A673 (cell line): ENCODE measurements at regions not wholly inside any gene's neighbourhood (a gene's known extent, or its start where the extent isn't known, plus 50 kb on each side); places are given as distances from the start of the nearest gene placed in this dataset.

ENCODE experiments used
- BruUV-seq: library from RNA; stranded (reverse); fragments of 400-500 nt; replicated peaks from 2 replicates; lab custom pipeline; 2021; lab: Mats Ljungman, UMichigan
- CTCF ChIA-PET: fragments of 300-600 bp; sonication (Branson Sonifier 250); formaldehyde crosslinking; loops from one replicate; lab custom pipeline; 2022; ENCODE audit warnings: antibody characterized with exemption; lab: Charles Lee
- POLR2A ChIA-PET: fragments of 300-600 bp; sonication (Branson Sonifier 250); formaldehyde crosslinking; loops from one replicate; lab custom pipeline; 2022; ENCODE audit warnings: antibody characterized with exemption; ENCODE audit not compliant: low non-redundant PET; lab: Charles Lee
- DNase-seq: peaks from one replicate; pipeline ENCODE4 v3.0.0-alpha.2; 2015; ENCODE audit warnings: low spot score
- H3K27ac ChIP-seq: fragments of 200-600 bp; sonication (generic); 2 replicates; pipeline ENCODE4 v1.5.1; 2016; ENCODE audit warnings: mixed run types, low read depth, mild to moderate bottlenecking, mixed read lengths, antibody characterized with exemption, low read length; ENCODE audit not compliant: poor library complexity, severe bottlenecking
- H3K27me3 ChIP-seq: fragments of 200-600 bp; sonication (generic); replicated peaks from 2 replicates; pipeline ENCODE4 v1.6.1; 2017; ENCODE audit warnings: mixed run types, low read depth, mild to moderate bottlenecking, mixed read lengths, antibody characterized with exemption, low read length; ENCODE audit not compliant: insufficient read depth, poor library complexity
- H3K36me3 ChIP-seq: fragments of 200-600 bp; sonication (generic); 2 replicates; pipeline ENCODE4 v1.6.1; 2016; ENCODE audit warnings: mixed run types, mild to moderate bottlenecking, mixed read lengths, antibody characterized with exemption, low read length; ENCODE audit not compliant: insufficient read depth, poor library complexity, severe bottlenecking
- H3K4me1 ChIP-seq: fragments of 200-600 bp; sonication (generic); 2 replicates; pipeline ENCODE4 v1.6.1; 2017; ENCODE audit warnings: mixed run types, mild to moderate bottlenecking, mixed read lengths, antibody characterized with exemption, low read length; ENCODE audit not compliant: insufficient read depth, poor library complexity, severe bottlenecking
- H3K4me3 ChIP-seq: fragments of 200-600 bp; sonication (generic); 2 replicates; pipeline ENCODE4 v1.5.1; 2016; ENCODE audit warnings: low read depth, mixed run types, mild to moderate bottlenecking, mixed read lengths, low read length; ENCODE audit not compliant: poor library complexity, severe bottlenecking
- H3K9me3 ChIP-seq: fragments of 200-600 bp; sonication (generic); 2 replicates; pipeline ENCODE4 v1.6.1; 2016; ENCODE audit warnings: mixed run types, low read depth, mild to moderate bottlenecking, mixed read lengths, antibody characterized with exemption, low read length; ENCODE audit not compliant: poor library complexity, severe bottlenecking
- EZH2 ChIP-seq: fragments of 200-600 bp; sonication (generic); IDR thresholded peaks from 2 replicates; pipeline ENCODE4 v1.6.1; 2017; ENCODE audit warnings: borderline replicate concordance, low read depth, mild to moderate bottlenecking, mixed read lengths, antibody characterized with exemption, low read length; ENCODE audit not compliant: poor library complexity, severe bottlenecking
- intact Hi-C: fragments of 100-400 bp; cut with micrococcal nuclease; formaldehyde crosslinking; loops from one replicate; pipeline ENCODE4 v1.10.0; 2022; ENCODE audit not compliant: unreplicated experiment
- TF ChIP-seq, protein P1 (sequence below): fragments of 300-800, 200-600 bp; sonication (generic); conservative IDR thresholded peaks from 2 replicates; pipeline ENCODE4 v1.5.1; 2017; ENCODE audit warnings: low read depth, mild to moderate bottlenecking, antibody characterized with exemption, low read length, moderate library complexity, mixed read lengths

DNA sequence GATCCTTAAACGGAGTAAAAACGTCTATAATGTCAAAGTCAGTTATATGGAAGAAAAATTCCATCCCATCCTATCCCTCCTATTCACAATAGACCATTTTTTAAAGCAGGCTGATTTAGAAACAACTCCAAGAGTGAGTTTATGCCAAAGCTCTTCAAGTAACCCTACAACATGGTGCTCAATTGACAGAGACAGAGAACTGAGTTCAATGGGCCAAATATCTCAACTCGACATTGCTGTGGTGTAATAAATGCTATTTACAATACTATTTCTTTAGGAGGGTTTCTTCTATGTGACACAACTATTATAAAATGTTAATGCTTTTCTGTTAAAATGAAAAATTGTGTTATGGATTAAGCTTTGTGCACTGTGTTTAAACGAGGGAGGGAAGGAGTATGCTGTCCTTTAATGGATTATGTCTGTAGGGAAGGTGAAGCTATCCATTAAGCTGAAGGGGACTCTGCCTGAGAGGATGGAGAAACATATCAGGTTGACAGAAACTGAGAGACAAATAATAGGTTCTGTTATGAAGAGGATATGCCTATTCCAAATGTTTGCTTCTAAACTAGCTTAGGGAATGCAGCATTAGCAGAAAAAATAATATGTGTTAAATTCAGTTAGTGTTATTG, 362.5 kb upstream of the CHRM3 start:
- no peak for DNase-seq
- H3K27ac ChIP-seq: no peak overlapping the region
- ChIA-PET CTCF (no interaction called here), POLR2A (no interaction called here)
- no peaks in the 10 kb centered on the region for H3K9me3 ChIP-seq
- no TSS peak for BruUV-seq
- H3K4me1 ChIP-seq: no peaks in the 10 kb centered on the region
- intact Hi-C loops: no loop called here
- no peaks in the 10 kb centered on the region for H3K36me3 ChIP-seq
- H3K4me3 ChIP-seq: no peak overlapping the region
- TF ChIP-seq, protein P1, sequence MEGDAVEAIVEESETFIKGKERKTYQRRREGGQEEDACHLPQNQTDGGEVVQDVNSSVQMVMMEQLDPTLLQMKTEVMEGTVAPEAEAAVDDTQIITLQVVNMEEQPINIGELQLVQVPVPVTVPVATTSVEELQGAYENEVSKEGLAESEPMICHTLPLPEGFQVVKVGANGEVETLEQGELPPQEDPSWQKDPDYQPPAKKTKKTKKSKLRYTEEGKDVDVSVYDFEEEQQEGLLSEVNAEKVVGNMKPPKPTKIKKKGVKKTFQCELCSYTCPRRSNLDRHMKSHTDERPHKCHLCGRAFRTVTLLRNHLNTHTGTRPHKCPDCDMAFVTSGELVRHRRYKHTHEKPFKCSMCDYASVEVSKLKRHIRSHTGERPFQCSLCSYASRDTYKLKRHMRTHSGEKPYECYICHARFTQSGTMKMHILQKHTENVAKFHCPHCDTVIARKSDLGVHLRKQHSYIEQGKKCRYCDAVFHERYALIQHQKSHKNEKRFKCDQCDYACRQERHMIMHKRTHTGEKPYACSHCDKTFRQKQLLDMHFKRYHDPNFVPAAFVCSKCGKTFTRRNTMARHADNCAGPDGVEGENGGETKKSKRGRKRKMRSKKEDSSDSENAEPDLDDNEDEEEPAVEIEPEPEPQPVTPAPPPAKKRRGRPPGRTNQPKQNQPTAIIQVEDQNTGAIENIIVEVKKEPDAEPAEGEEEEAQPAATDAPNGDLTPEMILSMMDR: no peak
- no peak for TF ChIP-seq EZH2
- no peaks in the 10 kb centered on the region for H3K27me3 ChIP-seq

DNA sequence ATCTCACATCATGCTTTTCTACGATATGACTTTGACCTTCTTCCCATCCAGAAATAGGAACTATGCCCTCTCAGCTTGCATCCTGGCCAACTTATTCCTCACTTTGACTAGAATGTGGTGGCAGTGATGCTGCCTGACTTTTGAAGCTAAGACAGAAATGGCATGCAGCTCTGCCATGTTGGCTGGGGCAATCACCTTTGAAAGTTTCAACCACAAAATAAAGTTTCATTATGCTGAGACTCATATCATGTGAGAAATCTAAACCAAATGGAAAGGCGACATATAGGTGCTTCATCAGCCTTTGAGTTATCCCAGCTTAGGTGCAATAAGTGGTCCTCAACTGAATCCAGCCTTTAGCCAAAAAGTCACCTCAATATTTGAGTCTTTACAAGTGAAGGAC, 370.0 kb upstream of the CHRM3 start:
- intact Hi-C loops: no loop called here
- H3K27ac ChIP-seq: no peak overlapping the region
- POLR2A ChIA-PET: no interaction called here
- H3K36me3 ChIP-seq: no peaks in the 10 kb centered on the region
- H3K27me3 ChIP-seq: no peaks in the 10 kb centered on the region
- BruUV-seq: no TSS peak
- CTCF ChIA-PET: no interaction called here
- DNase-seq: no peak
- no peaks in the 10 kb centered on the region for H3K4me1 ChIP-seq
- no peak overlapping the region for H3K4me3 ChIP-seq
- TF ChIP-seq EZH2: no peak
- TF ChIP-seq, protein P1: no peak
- H3K9me3 ChIP-seq: no peaks in the 10 kb centered on the region

DNA sequence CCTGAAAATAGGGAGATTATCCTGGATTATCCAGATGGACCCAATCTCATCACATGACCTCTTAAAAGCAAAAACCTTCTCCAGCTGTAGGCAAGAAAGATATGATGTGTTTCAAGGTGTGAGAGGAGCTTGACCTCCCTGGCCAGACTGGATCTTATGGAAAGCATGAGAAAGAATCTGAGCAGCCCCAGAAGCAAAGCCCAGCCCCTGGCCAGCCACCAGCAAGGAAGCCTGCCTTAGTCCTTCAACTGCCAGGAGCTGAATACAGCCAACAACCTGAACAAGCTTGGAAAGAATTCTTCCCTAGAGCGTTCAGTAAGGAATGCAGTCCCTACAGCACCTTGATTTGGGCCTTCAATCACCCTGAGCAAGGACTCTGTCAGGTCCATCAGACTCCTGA, 375.0 kb upstream of the CHRM3 start:
- H3K27ac ChIP-seq: no peak overlapping the region
- POLR2A ChIA-PET: no interaction called here
- CTCF ChIA-PET: no interaction called here
- BruUV-seq: no TSS peak
- H3K9me3 ChIP-seq: no peaks in the 10 kb centered on the region
- H3K36me3 ChIP-seq: no peaks in the 10 kb centered on the region
- H3K27me3 ChIP-seq: no peaks in the 10 kb centered on the region
- H3K4me1 ChIP-seq: no peaks in the 10 kb centered on the region
- intact Hi-C loops: no loop called here
- no peak overlapping the region for H3K4me3 ChIP-seq
- DNase-seq: no peak
- TF ChIP-seq, protein P1: no peak
- TF ChIP-seq EZH2: no peak
